DMS53 (cell line): ENCODE measurements at regions not wholly inside any gene's neighbourhood (a gene's known extent, or its start where the extent isn't known, plus 50 kb on each side); places are given as distances from the start of the nearest gene placed in this dataset.
A peak's percentile ranks its signal among the peaks of the same experiment; 100 is the strongest.
"Not testable (repeated sequence)": the region's sequence is repeated elsewhere in the genome, so short reads cannot be mapped to it uniquely, and the experiment has no call there.

ENCODE experiments used
- DNase-seq: peaks from one replicate; lab custom pipeline; 2025; lab: John Stamatoyannopoulos, UW

GRCh38 chr3:124318014-124318413, 326.1 kb upstream of the ROPN1 start:
- DNase-seq = no peak

- DNase-seq = no peak
Observed at GRCh38 chr3:124318656-124319055, 326.7 kb upstream of the ROPN1 start.

- DNase-seq = no peak
Observed at GRCh38 chr3:124320976-124321375, 329.1 kb upstream of the ROPN1 start.

GRCh38 chr3:124322309-124322880, 330.5 kb upstream of the ROPN1 start:
- no peak for DNase-seq

- DNase-seq = no peak
Observed at GRCh38 chr3:124322966-124323365, 331.0 kb upstream of the ROPN1 start.

- DNase-seq = no peak
Observed at GRCh38 chr3:124325248-124325647, 333.3 kb upstream of the ROPN1 start.

- DNase-seq = no peak
Observed at GRCh38 chr3:124329723-124330122, 337.8 kb upstream of the ROPN1 start.

- no peak for DNase-seq
Observed at GRCh38 chr3:124333931-124334640, 342.2 kb upstream of the ROPN1 start.

GRCh38 chr3:124336067-124336656, 344.2 kb upstream of the ROPN1 start:
- DNase-seq = no peak

GRCh38 chr3:124345845-124346244, 353.9 kb upstream of the ROPN1 start:
- DNase-seq = no peak

GRCh38 chr3:124346487-124346886, 354.6 kb upstream of the ROPN1 start:
- no peak for DNase-seq

- peak; percentile 12 for DNase-seq
Observed at GRCh38 chr3:124347418-124347817, 355.5 kb upstream of the ROPN1 start.

- DNase-seq = not testable (repeated sequence)
Observed at GRCh38 chr3:124348555-124348954, 356.6 kb upstream of the ROPN1 start.

- peak; percentile 71 for DNase-seq
Observed at GRCh38 chr3:124351430-124352148, 359.7 kb upstream of the ROPN1 start.

GRCh38 chr3:124352149-124352539, 360.2 kb upstream of the ROPN1 start:
- DNase-seq = peak; percentile 46

- no peak for DNase-seq
Observed at GRCh38 chr3:124353691-124354090, 361.8 kb upstream of the ROPN1 start.

- no peak for DNase-seq
Observed at GRCh38 chr3:124354150-124354549, 362.2 kb upstream of the ROPN1 start.

- DNase-seq = no peak
Observed at GRCh38 chr3:124358156-124358555, 366.2 kb upstream of the ROPN1 start.

GRCh38 chr3:124360155-124360554, 368.2 kb upstream of the ROPN1 start:
- DNase-seq = no peak

- DNase-seq = no peak
Observed at GRCh38 chr3:124360563-124360962, 368.6 kb upstream of the ROPN1 start.

GRCh38 chr3:124361566-124361965, 368.7 kb upstream of the UMPS start:
- DNase-seq = no peak

- peak; percentile 30 for DNase-seq
Observed at GRCh38 chr3:124362455-124362854, 367.8 kb upstream of the UMPS start.

GRCh38 chr3:124363476-124363875, 366.8 kb upstream of the UMPS start:
- DNase-seq = no peak
